DMS79 treated with DMSO at 0.1 percent for 48 hours (cell line): ENCODE measurements at regions not wholly inside any gene's neighbourhood (a gene's known extent, or its start where the extent isn't known, plus 50 kb on each side); places are given as distances from the start of the nearest gene placed in this dataset.
A peak's percentile ranks its signal among the peaks of the same experiment; 100 is the strongest.
"Not testable (repeated sequence)": the region's sequence is repeated elsewhere in the genome, so short reads cannot be mapped to it uniquely, and the experiment has no call there.

Experiments
- DNase-seq: peaks from one replicate; lab custom pipeline; 2025; lab: John Stamatoyannopoulos, UW

GRCh38 chr7:106583706-106584690 is 77.0 kb downstream of the CCDC71L start:
- DNase-seq: no peak

DNA sequence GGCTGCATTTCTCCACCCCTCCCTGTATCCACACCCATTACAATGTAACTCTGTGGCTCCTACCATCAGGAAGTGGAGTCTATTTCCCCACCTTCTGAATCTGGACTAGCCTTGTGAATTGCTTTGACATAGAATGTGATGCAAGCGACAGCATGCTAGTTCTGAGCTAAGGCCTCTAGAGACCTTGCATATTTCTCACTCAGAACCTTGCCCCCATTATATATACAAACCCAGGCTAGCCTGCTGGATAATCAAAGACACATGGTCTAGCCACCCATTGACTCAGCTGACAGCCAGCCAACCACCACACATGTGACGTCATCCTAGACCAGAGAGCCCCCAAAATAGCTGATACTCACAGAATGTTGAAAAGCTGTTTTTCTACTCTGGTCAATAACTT is 77.9 kb downstream of the CCDC71L start:
- no peak for DNase-seq

GRCh38 chr7:106582365-106582764 is 78.6 kb downstream of the CCDC71L start:
- no peak for DNase-seq

GRCh38 chr7:106579086-106579485 is 81.9 kb downstream of the CCDC71L start:
- not testable (repeated sequence) for DNase-seq

GRCh38 chr7:106575138-106575823 is 85.7 kb downstream of the CCDC71L start:
- no peak for DNase-seq

- no peak for DNase-seq
Observed at GRCh38 chr7:106573738-106574137, 87.2 kb downstream of the CCDC71L start.

- no peak for DNase-seq
Observed at GRCh38 chr7:106573125-106573663, 87.8 kb downstream of the CCDC71L start.

DNA sequence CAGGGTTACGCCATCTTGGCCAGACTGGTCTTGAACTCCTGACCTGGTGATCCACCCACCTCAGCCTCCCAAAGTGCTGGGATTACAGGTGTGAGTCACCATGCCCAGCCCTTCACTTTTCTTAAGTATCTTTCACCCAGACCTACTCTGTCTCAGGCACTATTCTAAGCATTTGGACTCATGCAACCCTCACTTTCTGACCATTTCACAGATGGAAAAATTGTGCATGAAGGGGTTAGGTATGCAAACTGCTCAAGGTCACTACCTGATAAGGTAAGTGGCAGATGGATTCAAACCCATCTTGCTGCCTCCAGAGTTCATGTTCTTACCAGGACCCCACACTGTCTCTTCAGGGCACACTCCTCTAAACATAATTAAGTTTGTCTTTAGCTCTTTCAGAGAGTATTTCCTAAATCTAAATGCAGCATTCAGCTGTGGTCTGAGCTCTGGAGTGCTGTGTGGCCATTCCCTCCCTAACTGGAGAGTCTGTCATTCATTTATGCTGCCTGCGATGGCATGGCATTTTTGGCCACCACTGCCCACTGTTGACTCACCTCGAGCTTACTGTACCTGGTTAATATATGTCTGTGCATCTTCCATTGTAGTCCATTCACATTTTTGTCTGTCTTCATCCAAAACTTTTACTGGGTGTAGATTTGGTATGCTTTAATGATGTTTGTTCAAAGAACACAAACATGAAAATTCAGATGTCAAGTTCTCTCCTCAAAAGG is 88.4 kb downstream of the CCDC71L start:
- no peak for DNase-seq

- DNase-seq: no peak
Observed at GRCh38 chr7:106571563-106571962, 89.4 kb downstream of the CCDC71L start.

GRCh38 chr7:106570948-106571418 is 90.0 kb downstream of the CCDC71L start:
- DNase-seq: no peak

GRCh38 chr7:106570146-106570545 is 90.8 kb downstream of the CCDC71L start:
- DNase-seq: no peak

GRCh38 chr7:106569500-106569929 is 91.4 kb downstream of the CCDC71L start:
- DNase-seq: no peak

DNA sequence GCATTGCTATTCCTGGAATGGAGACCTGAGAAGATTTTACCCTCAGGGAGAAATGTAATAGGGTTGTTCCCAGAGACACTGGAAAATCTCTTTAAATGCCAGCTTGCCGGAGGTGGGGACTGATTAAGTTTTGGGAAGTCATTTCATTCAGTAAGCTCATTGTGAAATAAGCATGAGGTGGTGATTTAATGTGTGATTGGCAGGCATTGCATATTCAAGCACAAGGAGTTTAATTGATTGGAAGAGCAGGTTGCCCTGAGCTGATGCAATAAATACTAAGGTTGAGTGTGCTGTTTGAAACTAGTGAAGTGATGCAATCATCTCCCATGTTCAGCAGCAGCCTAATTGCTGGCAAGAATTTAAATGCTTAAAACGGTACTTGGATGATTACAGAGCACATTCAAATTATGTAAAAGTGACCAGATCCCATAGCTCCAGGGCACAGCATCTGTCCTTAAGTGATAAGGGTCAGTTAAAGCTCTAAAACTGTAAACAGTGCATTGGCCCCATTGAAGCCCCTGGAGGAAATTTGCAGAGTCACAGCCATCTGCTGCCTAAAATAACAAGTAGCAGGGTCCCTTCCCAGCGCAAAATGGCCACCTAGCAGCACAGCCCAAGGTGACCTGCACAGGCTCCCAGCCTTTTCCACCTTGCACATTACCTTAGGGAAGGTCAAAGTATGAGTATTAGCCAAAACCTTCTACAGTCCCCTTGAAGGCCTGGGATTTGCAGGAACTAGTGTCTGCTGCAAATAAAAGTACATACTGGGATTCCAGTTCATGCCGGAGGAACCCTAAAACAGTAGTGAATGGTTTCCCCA is 92.1 kb downstream of the CCDC71L start:
- DNase-seq: peak; percentile 53

GRCh38 chr7:106568002-106568679 is 92.8 kb downstream of the CCDC71L start:
- DNase-seq: no peak

DNA sequence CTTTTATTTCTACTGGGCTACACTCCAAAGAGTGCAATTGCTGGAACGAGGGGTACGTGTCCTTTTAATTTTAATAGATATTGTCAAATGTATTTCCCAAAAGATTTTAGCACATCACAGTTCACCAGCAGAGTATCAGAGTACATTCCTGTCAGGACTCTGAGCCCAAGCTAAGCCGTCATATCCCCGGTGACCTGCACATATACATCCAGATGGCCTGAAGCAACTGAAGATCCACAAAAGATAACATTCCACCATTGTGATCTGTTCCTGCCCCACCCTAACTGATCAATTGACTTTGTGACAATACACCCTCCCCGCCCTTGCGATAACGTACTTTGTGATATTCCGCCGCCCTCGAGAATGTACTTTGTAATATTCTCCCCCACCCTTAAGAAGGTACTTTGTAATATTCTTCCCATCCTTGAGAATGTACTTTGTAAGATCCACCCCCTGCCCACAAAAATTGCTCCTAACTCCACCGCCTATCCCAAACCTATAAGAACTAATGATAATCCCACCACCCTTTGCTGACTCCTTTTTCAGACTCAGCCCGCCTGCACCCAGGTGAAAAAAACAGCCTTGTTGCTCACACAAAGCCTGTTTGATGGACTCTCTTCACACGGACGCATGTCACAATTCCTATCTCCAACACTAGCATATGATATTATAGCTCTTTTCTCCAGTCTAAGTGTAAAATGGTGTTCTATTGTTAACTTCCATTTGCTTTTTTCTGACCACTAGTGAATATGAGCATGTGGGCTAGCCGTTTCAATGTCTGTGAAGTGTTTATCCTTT is 93.6 kb downstream of the CCDC71L start:
- not testable (repeated sequence) for DNase-seq

GRCh38 chr7:106566672-106567071 is 94.3 kb downstream of the CCDC71L start:
- DNase-seq: no peak

DNA sequence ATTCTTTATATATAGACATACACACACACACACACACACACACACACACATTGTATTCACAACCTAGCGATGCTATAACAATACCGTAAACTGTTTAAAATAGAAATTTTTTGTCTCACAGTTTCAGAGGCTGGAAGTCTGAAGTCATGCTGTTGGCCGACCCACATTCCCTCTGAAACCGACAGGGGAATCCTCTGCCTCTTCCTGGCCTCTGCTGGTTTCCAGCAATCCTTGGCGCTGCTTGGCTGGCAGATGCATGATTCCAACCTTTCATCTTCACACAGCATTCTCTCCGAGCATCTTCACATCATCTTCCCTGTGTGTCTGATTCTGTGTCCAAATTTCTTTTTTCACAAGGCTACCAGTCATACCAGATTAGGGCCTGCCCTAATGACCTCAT is 94.8 kb downstream of the CCDC71L start:
- no peak for DNase-seq

- no peak for DNase-seq
Observed at GRCh38 chr7:106565428-106565827, 95.5 kb downstream of the CCDC71L start.

- peak; percentile 41 for DNase-seq
Observed at GRCh38 chr7:106563466-106564150, 97.3 kb downstream of the CCDC71L start.
